Right renal cortex interstitium (tissue), 3 donors: ENCODE measurements at regions not wholly inside any gene's neighbourhood (a gene's known extent, or its start where the extent isn't known, plus 50 kb on each side); places are given as distances from the start of the nearest gene placed in this dataset.

ENCODE experiments used
- DNase-seq, 3 donors: peaks; one replicate each; pipeline ENCODE4 v3.0.0-alpha.2; 2013; ENCODE audit warnings: low read depth in 3 of 3, low spot score in 2 of 3

DNA sequence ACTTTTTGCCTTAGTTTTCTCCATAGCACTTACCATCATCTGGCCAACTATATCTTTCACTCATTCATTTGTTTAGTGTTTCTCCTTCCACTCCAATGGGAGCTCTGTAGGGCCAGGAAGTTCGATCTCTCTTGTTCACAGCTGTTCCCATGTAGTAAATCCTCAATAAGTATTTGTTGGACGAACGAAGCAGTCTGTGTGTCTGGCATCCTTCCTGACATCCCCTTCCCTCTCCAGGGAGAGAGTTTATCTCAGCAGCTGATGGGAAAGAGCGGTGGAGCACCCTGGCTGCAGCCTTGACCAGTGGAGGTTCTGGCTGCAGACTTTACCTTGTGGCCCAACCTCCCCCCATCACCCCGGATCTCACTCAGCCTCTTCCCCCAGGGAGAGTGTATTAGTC, 141.7 kb downstream of the CHST1 start:
- DNase-seq, result no peak

DNA sequence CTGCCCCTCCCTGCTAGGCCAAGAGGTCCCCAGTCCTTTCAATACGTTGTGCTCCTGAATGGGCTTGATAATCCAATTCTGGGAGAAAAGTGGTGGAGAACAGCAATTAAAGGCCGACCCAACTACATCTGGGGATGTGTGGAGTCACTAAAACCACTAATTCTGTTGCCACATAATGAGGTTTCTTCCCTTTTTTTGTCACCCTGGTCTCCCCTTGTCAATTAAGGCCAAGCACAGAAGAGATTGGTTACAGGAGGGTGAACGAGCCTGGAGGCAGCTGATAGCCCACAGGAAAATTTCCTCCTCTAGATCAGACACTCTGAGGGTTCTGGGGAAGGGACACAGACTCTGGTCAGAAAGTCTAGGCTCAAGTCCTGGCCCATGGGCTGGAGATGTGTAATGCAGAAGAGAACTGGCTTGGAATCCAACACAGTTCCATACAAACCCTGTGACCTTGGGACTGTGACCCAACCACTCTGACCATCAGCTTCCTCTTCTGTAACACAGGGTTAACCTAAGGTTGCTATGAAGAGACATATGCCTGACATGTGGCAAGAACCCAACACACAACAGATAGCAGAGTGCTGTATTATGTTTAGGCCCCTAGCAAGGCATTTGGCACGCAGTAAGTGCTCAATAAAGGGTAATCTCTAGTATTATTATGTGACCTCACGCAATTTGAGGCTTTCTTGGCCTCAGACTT, 146.4 kb downstream of the CHST1 start:
- no peak for DNase-seq

DNA sequence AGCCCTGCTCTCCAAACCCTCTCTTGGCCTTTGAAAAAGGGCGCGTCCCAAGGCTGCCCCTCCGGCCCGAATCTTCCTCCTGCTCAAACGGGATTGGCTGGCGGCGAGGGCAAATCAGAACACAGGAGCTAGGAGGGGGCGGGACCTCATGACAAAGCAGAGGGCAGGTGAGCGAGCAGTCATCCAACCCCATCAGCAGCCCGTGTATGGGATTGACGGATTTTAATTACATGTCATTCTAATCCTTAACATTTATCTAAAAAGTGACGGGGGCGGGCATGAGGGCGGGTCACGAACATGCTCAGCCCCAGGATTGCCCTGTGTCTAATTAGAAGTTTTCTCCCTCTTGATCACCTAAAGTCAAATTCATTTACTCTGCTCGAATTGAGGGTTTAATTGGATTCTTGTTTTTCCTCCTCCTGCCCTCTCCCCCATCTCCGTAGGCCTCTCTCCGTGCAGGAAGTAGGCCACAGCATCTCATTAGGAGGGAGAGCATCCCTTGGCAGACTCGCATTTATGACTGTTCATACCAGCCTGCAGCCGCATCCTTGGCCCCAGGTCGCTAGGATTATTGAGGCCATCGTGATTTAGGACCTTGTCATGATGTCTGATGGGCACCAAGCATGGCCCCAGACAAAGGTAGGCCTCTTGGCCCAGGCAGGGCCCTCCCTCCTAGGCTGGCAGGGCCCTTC, 147.1 kb downstream of the CHST1 start:
- DNase-seq, result no peak

DNA sequence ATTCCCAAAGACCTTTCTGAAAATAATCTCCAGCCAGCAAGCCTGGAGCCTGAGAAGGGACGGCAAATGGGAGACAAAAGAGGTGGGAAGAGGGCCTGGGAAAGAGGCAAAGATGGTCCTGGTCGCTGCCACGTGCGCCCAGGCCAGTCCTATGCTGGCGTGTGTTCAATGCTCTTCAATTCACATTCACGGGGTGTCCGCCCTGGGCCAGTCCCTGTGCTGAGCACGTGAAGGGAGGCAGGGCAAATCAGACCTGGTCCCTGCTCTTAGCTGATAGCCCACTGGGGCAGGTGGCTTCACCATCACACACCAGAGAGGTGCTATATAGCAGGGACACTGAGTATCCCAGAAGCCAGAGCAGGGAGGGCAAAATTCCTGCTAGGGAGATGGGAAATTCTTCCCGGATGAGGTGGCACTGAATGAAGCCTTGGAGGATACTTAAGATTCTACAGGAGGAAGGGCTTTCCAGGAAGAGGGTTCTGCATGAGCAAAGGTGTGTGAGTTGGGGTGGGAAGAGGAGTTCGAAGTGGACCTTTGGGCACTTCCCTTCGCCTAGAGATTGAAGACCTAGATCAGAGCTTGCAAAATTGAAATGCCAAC, 148.2 kb downstream of the CHST1 start:
- no peak for DNase-seq

DNA sequence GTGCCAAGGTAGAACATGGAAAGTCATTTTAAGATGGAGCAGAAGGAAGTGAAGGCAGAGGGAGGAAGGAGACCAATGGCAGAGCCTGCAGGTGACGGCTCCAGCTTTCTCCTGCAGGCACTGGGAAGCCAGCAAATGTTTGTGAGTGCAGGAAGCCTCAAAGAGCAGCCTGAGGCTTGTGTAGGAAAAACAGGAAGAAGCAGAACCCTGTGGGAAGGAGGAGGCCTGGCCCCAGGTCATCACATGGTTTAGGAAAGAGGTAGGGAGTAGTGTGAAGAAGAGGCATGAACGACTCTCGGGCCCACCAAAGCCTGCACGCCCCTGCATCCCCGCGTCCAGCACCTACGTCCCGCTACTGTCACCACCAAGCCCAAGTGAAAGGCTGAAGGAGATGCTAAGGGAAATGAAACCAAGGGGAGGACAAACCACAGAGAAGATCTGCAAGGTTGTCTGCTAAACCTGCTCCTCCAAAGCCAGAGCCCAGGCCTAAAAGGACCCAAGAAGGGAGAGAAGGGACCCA, 151.5 kb downstream of the CHST1 start:
- DNase-seq, result no peak

DNA sequence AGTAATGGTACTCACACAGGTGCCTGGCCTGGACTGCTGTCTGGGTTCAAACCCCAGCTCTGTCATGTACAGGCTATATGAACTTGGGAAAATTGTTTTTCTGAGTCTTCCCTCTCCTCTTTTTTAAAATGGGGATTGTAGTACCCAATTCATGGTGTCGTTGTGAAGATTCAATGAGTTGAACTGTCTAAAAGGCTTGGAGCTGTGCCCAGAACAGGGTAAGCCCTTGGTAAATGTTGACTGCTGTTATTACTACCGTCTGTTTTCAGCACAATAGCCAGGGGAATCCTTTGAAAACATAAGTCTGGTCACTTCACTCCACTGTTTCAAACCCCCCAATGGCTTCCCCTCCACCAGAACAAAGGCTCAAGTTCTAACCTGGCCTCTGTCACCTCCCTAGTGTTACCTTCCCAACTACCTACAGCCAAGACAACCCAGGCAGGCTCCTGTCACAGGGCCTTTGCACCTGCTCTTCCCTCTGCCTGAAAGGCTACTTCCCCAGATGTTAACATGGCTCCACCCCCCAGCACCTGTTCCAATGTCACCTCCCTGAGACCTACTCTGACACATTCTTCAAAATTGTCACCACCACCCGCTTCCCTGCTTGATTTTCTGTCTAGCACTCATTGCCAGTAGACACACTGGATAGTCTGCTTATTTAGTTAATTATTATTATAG, 152.8 kb downstream of the CHST1 start:
- DNase-seq, result no peak

DNA sequence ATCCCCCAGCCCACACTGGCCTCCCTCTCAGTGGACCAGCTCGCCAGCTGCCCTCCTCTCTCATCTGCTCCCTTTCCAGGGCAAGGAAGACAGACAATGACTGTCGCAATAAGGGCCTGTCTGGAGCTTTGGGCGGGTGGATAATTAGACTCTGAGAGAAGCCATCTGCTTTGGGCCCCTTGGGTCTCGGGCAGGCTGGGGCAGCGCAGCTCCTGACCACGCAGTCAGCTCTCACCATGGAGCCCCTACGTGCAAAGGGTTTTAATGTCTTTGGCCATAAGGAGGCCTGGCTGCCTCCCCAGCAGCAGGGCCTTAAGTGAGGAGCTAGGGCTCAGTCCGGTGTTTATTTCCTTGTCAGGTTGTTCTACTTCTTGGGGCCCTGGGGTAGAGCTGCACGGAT, 153.9 kb downstream of the CHST1 start:
- no peak for DNase-seq

DNA sequence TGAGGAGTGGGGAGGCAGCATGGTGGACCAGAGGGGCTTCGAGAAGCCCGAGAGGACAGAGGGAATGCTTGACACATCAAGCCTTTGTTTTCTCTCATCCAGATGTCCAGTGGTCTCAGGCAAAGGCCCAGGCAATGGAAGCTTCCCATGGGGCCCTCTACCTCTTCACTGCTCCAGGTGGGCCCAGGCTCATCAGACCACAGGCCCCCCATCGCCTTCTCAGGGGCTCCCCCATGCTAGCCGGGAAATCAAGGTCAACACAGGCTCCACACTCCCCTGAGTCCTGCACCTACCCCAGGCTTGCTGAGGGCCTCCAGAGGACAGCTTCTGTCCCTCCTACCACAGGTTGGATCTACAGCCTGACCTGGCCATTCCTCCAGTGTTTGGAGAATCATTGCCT, 157.5 kb downstream of the CHST1 start:
- DNase-seq, result no peak

DNA sequence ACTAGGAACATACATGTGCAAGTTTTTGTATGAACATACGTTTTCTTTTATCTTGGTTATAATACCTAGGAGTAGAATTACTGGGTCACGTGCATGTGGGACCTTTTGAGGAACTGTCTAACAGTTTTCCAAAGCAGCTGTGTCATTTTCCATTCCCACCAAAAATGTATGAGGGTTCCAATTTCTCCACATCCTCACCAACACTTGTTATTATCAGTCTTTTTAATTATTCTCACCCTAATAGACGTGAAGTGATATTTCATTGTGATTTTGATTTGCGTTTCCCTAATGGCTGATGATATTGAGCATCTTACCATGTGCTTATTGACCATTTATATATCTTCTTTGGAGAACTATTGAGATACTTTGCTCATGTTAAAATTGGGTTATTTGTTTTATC, 162.1 kb downstream of the CHST1 start:
- no peak for DNase-seq

DNA sequence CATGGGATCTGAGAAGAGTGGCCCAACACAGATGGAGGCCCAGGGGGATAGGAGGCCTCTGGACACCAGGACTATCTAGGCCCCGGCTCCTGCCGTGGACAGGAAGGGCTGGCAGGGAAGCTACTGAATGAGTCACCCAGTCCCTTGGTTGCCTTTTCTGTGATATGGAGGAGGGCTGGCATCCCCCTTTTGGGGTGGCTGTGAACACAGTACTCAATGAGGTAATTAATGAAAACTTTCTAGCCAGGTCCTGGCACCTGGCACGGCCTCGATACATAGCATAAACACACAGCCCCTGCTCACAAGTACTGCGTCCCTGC, 163.2 kb downstream of the CHST1 start:
- DNase-seq, result no peak

DNA sequence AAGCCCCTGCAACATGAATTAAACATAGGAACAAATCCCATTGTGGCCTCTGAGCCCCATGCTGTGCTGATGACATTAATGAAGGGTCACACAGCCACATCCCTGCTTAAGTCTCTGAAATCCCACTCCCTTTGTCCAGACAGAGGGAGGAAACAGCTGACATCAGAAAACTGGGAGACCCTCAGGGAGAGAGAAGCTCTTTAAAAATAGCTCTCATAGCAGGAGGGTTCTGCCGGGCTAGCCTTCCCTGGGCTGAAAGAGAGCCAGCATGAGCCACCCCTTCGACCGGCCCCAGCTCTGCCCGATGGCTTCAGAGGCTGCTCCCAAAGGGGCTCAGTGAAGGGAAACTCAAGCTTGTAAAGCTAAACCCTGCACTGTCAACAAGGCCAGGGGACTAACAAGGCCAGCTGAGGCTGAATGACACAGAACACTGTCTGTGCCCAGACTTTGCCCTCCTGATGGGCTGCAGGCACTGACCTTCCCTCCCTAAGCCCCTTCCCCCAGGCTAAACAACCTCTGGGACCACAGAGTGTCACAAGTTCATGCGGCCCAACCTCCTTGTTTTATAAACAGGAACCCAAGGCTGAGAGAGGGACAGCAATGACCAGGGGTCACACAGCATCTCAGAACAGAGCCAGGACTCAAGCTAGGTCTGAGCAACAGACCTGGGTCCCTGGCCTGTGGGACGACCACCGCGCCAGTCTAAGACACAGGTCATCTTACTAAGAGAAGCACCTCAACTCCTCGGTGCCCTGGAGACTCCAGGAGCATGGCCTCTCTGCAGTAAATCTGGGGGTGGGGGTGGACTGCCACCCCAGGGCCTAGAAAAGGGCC, 163.8 kb downstream of the CHST1 start:
- DNase-seq, result no peak

DNA sequence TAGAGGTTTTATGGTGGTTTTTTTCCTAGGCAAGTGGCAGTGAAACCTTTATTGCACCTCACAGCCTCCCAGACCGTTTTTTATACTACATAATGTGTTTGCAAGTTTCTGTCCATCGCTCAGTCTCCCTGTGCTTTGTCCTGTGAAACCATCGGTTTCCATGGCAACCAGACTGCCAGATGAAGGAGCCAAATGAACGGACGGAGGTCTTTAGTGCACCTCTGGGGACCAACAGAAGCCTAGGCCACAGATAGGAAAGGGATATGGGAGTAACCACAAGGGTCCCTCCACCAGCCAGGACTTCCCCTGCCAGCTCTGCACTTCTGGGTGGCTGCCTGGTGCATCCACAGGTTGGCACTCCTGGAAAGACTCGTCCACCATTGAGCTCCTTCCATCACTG, 165.0 kb downstream of the CHST1 start:
- no peak for DNase-seq

DNA sequence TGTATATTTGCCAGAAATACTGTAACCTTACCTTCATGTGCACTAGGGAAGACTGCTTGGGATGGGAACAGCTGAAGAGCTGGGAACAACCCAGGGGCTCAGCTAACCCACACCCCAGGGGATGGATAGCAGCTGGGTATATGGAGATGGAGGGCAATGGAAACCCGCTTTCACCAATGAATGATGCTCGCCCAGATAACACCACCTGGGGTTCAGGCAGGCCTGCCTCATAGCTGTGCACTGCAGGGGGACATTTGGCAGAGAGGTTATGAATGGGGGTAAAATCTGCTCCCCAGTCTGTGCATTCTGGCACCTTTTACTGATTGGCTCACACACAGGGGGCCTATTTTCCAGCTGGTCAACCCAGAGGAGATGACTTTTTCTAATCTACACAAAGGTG, 170.7 kb downstream of the CHST1 start:
- no peak for DNase-seq

DNA sequence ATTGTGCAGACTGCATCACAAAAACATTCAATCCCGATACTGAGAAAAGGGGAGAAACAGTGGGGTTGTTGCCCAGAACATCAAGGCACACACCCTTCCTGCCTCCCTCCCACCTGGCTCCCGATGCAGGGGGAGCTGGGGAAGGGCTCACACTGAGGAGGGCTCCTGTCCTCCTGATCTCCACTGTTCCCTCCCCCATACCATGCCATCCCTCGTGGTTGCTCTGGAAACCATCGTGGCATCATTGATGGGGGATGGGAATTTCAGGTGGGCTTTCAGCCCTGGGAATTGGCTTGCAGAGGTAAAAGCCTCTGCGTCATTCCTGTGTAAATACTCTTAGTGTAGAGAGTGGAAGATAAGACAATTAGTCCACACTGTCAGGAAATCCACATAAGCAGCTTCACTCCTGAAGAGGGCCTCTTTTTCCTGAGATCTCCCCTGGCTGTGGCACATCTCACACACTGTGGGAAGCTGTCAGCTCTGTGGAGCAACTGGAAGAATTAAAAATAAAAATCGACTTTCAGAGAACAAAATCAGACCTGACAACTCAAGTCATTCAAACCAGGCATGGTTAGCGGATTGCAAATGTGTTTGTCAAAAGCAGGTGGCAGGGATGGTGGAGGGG, 176.0 kb downstream of the CHST1 start:
- DNase-seq, result no peak

DNA sequence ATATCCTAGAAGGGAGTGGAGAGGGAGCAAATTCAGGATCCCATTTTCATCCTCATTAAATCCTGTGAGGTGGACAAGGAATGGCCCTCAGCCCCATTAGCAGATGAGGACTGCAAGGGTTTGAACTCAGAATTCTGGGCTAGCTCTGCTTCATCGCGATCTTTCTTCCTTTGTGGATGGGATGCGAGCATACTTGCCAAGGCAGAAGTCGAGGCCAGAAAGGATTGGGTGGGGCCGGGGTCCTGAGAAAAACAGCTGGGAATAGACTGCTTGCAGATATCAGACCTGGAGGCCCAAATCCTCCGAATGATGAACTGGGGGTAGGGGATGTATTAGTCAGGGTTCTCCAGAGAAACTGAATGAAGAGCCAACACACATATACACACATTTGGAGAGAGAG, 179.0 kb downstream of the CHST1 start:
- no peak for DNase-seq

DNA sequence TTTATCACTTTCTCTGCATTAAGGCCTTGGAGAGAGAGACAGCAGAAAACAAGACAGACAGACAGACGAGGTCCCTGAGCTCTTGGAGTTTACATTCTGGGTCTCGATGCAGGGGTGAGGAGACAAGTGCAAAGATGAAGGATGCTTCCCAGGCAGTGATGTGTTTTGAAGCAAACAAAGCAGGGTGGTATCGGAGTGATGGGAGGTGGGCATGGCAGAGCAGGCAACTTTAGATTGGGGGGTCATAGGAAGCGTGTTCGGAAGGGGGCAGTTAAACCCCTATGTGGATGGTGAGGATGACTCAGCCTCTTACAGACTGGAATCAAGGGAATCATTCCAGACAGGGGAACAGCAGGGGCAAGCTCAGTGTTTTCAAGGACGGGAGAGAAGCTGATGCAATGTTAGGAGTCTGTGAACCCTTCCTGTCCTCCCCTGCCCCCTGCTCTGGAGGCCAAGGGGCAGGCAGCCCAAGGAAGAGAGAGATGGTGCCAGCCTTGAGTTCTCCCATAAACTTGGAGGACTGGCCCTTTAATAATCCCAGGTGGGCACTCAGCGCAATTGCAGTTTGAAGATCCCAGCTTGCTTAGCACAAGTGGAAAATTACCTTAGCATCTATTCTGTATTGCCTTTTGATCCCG, 180.2 kb downstream of the CHST1 start:
- no peak for DNase-seq

DNA sequence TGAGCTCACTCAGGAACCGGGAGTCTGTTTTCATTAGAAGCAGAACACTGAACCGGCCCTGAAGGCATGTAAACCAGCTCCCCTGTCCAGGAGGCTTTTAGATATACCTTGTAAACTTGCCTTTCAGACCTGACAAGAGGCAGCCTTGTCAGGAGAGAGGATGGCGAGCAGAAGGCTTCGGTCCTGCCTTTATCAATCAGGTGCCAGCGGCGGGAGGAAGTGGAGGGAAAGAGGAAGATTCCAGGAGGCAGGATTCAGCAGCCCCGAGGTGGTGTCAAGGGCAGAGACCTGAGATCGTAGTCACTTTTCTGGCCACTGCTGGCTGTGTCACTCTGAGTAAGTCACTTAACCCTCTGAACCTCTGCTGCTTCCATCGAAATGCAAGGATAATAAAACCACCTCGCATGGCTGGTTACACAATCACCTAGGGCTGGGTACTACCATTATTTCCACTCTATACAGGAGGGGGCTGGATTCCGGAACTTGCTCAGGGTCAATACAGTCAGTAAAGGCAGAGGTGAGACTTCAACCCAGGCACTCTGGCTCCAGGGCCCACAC, 181.0 kb downstream of the CHST1 start:
- no peak for DNase-seq

DNA sequence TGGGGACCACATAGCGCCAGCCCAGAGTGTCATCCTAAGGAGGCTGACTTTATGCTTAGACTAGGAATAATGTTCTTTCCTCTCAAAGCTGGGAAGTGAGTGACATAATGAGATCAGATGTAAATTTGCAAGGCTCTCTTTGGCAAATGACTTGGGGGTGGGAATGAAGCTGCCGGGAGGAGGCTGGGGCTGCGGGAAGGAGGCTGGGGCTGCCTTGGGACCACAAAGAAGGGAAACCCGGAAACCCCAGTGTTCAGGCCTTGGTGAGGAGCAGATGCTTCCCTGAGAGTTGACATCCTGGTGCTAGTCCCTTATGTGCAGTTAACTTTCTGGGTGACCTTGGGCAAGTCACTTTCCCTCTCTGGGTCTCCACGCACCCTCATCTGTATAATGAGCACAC, 182.0 kb downstream of the CHST1 start:
- DNase-seq, result no peak

DNA sequence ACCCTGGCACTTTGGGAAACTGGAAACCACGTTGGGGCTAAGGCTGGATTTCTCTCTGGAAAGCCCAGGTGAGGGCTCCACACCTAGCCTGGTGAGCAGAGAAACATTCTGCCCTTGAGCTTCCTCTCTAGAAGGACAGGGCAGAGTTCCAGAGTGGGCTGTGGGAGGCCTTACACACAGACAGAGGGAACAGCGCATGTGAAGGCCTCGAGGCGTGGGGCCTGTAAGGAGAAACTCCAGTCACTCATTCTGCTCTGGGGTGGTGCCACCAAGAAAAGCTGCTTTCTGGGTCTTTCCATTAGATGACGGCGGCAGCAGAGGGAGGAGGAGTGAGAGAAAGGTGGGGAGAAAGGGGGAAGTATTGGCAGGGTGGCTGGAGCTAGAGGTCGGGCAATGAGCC, 183.1 kb downstream of the CHST1 start:
- no peak for DNase-seq

DNA sequence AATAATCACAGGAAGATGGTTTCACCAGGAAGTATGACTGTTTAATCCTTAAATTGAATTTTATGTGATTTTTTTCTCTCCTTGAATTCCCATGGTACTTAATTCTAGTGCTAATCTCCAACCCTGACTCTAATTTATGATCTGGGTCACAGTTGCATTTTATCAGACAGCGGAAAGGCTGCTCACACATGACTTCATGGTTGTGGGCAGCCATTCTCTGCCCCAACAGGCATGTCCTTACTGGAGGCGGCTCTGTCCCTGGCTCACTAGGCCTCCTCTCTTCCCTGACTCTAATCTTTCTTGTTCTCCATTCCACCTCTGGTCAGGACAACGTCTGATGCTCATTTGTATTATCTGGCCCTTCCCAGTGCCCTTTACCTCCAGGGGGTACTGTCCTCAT, 184.4 kb downstream of the CHST1 start:
- no peak for DNase-seq
